ENCODE measurements at regions not wholly inside any gene's neighbourhood (a gene's known extent, or its start where the extent isn't known, plus 50 kb on each side); places are given as distances from the start of the nearest gene placed in this dataset.
"Not testable (repeated sequence)": the region's sequence is repeated elsewhere in the genome, so short reads cannot be mapped to it uniquely, and the experiment has no call there.

- TF ChIP-seq CTCF, POLR2AphosphoS5, POLR2A, EP300 (IDR thresholded peaks at IDR 0.05): not testable (repeated sequence)
These were observed 605.7 kb downstream of the EBF1 start for GRCh38 chr5:158494044-158494443.
